ENCODE measurements at regions not wholly inside any gene's neighbourhood (a gene's known extent, or its start where the extent isn't known, plus 50 kb on each side); places are given as distances from the start of the nearest gene placed in this dataset.
A peak's percentile ranks its signal among the peaks of the same experiment; 100 is the strongest.
"Not testable (repeated sequence)": the region's sequence is repeated elsewhere in the genome, so short reads cannot be mapped to it uniquely, and the experiment has no call there.

- DNase-seq: no peak
These were observed 185.6 kb downstream of the INSC start for GRCh38 chr11:15300341-15300740.

GRCh38 chr11:15307619-15308024, 192.9 kb downstream of the INSC start:
- no peak for DNase-seq

- DNase-seq: no peak
These were observed 194.1 kb downstream of the INSC start for GRCh38 chr11:15308840-15309239.

GRCh38 chr11:15309296-15309695, 194.6 kb downstream of the INSC start:
- no peak for DNase-seq

GRCh38 chr11:15313862-15314261, 199.1 kb downstream of the INSC start:
- DNase-seq: no peak

GRCh38 chr11:15318814-15319213, 204.1 kb downstream of the INSC start:
- no peak for DNase-seq

GRCh38 chr11:15326520-15326919, 211.8 kb downstream of the INSC start:
- DNase-seq: no peak

- peak; percentile 15 to 27 for DNase-seq
These were observed 213.1 kb downstream of the INSC start for GRCh38 chr11:15327786-15328231.

- DNase-seq: no peak
These were observed 218.7 kb downstream of the INSC start for GRCh38 chr11:15333407-15333806.

GRCh38 chr11:15334766-15335165, 220.0 kb downstream of the INSC start:
- DNase-seq: no peak

GRCh38 chr11:15336021-15336420, 221.3 kb downstream of the INSC start:
- no peak for DNase-seq

GRCh38 chr11:15339302-15339701, 224.6 kb downstream of the INSC start:
- no peak for DNase-seq

GRCh38 chr11:15341587-15341986, 226.9 kb downstream of the INSC start:
- DNase-seq: no peak

GRCh38 chr11:15342163-15342562, 227.4 kb downstream of the INSC start:
- no peak for DNase-seq

GRCh38 chr11:15346907-15347306, 232.2 kb downstream of the INSC start:
- DNase-seq: no peak

- DNase-seq: no peak
These were observed 233.4 kb downstream of the INSC start for GRCh38 chr11:15347969-15348734.

GRCh38 chr11:15349413-15349812, 234.7 kb downstream of the INSC start:
- DNase-seq: no peak

- no peak for DNase-seq
These were observed 246.6 kb downstream of the INSC start for GRCh38 chr11:15361316-15361715.

GRCh38 chr11:15365286-15365685, 250.6 kb downstream of the INSC start:
- not testable (repeated sequence) for DNase-seq

- no peak for DNase-seq
These were observed 253.0 kb downstream of the INSC start for GRCh38 chr11:15367695-15368094.

- DNase-seq: no peak
These were observed 255.9 kb downstream of the INSC start for GRCh38 chr11:15370495-15371147.

- no peak for DNase-seq
These were observed 256.8 kb downstream of the INSC start for GRCh38 chr11:15371533-15371932.

GRCh38 chr11:15374418-15374817, 259.7 kb downstream of the INSC start:
- DNase-seq: no peak

- no peak for DNase-seq
These were observed 264.2 kb downstream of the INSC start for GRCh38 chr11:15378941-15379340.

- no peak for DNase-seq
These were observed 264.8 kb downstream of the INSC start for GRCh38 chr11:15379483-15379882.
